ENCODE measurements at regions not wholly inside any gene's neighbourhood (a gene's known extent, or its start where the extent isn't known, plus 50 kb on each side); places are given as distances from the start of the nearest gene placed in this dataset.

GRCh38 chr22:49582678-49583077 lies 245.0 kb downstream of the BRD1 start:
- peak; percentile 7 for DNase-seq

GRCh38 chr22:49582181-49582580 lies 245.5 kb downstream of the BRD1 start:
- no peak for DNase-seq

GRCh38 chr22:49580024-49580423 lies 247.6 kb downstream of the BRD1 start:
- DNase-seq: no peak

GRCh38 chr22:49577168-49578060 lies 250.3 kb downstream of the BRD1 start:
- no peak for DNase-seq

- DNase-seq: no peak
Observed at GRCh38 chr22:49576241-49577141, 251.2 kb downstream of the BRD1 start.

GRCh38 chr22:49575703-49576081 lies 252.0 kb downstream of the BRD1 start:
- no peak for DNase-seq

GRCh38 chr22:49574881-49575702 lies 252.6 kb downstream of the BRD1 start:
- DNase-seq: no peak

- DNase-seq: no peak
Observed at GRCh38 chr22:49574205-49574880, 253.3 kb downstream of the BRD1 start.

GRCh38 chr22:49573109-49573765 lies 254.4 kb downstream of the BRD1 start:
- no peak for DNase-seq

GRCh38 chr22:49571326-49571725 lies 256.3 kb downstream of the BRD1 start:
- DNase-seq: no peak

- no peak for DNase-seq
Observed at GRCh38 chr22:49570032-49570848, 257.4 kb downstream of the BRD1 start.

GRCh38 chr22:49569286-49570031 lies 258.2 kb downstream of the BRD1 start:
- DNase-seq: no peak

GRCh38 chr22:49568751-49569285 lies 258.9 kb downstream of the BRD1 start:
- DNase-seq: no peak

GRCh38 chr22:49567899-49568750 lies 259.5 kb downstream of the BRD1 start:
- DNase-seq: no peak

- no peak for DNase-seq
Observed at GRCh38 chr22:49566693-49567092, 261.0 kb downstream of the BRD1 start.

GRCh38 chr22:49566141-49566541 lies 261.5 kb downstream of the BRD1 start:
- DNase-seq: no peak

GRCh38 chr22:49565516-49565855 lies 262.2 kb downstream of the BRD1 start:
- no peak for DNase-seq

GRCh38 chr22:49564666-49565515 lies 262.8 kb downstream of the BRD1 start:
- DNase-seq: no peak

Data from activated naive CD4-positive, alpha-beta T cell treated with anti-CD3 and anti-CD28 coated beads, Interleukin-2, amount 50 U/mL, for 16 hours (primary cell).